ENCODE measurements at regions not wholly inside any gene's neighbourhood (a gene's known extent, or its start where the extent isn't known, plus 50 kb on each side); places are given as distances from the start of the nearest gene placed in this dataset.

DNA sequence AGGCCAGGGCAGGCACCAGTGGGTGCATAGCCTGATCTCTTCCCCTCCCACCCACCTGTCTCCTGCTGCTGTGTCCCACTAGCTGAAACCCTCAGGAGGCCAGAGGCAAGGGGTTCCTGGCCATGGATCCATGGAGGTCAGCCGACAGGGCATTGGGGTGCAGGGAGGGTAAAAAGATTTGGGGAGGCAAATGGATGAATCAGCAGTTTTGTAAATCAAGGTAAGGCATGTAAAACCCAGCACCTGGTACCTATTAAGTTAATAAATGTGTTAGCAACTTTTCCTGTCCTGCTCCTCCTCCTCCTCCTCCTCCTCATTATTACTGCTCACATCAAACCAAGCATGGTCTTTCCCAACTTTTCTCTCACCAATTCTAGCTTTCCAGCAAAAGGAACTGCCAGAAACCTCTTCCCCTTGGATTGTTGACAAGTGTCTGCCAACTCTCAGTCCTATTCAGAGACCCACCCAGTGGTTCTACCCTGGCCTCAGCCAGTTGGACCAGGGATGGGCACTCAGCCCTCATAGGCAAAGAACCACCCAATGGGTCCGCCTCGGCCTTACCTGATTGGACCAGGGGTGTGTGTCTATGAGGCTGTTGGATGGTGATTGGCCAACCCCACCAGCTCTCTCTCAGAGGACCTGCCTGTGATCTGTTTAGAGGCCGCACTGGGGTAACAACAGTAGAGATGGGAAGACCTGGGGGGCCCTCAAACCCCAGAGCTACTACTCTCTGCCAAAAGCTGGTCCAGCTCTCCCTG lies 155.7 kb upstream of the GSC start (continued):
- TF ChIP-seq, protein P1, sequence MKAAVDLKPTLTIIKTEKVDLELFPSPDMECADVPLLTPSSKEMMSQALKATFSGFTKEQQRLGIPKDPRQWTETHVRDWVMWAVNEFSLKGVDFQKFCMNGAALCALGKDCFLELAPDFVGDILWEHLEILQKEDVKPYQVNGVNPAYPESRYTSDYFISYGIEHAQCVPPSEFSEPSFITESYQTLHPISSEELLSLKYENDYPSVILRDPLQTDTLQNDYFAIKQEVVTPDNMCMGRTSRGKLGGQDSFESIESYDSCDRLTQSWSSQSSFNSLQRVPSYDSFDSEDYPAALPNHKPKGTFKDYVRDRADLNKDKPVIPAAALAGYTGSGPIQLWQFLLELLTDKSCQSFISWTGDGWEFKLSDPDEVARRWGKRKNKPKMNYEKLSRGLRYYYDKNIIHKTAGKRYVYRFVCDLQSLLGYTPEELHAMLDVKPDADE (IDR thresholded peaks at IDR 0.05) = no peak
- TF ChIP-seq ZNF331 (CRISPR knock-in tag; IDR thresholded peaks at IDR 0.05; ENCODE audit: low read depth) (no peak), NANOG (IDR thresholded peaks at IDR 0.05; ENCODE audit: borderline replicate concordance) (no peak)

DNA sequence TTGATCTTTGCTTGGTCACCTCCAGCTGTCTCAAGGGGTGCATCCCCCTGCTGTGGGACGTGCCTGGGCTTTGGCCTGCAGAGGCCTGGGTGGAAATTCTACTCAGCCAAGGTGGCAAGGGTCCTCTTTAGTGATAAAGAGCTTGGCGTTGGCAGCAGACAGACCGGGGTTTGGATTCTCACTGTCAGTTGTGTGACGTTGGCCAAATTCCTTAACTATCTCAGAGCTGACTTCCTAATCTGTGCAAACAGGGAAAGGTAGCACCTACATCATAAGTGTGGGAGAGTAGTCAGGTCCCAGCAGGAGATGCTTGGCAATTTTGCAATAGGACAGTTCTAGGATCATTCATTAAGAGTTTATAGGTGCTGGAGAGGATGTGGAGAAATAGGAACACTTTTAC lies 154.3 kb upstream of the GSC start:
- H3K36me3 Mint-ChIP-seq (ENCODE audit: low read depth) = no peaks in the 10 kb centered on the region

DNA sequence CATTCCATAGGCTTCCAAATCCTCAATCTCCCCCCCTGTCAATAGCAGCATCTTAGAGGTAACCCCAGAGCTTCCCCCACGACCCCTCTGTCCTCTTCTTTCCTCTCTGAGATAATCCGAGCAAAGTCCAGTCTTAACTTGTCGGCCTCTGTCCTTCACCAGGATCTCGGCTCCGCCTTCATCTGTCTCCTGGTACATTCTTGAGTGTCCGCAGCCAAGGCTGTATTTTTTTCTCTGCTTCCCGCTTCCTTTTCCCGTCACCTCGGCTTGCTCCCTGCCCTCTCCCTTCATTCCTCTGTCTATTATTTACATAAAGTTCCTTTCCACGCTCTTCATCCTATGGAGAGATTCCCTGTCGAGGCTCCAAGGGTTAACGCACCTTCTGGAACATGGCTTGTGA lies 153.9 kb upstream of the GSC start:
- H3K4me3 ChIP-seq = no peak overlapping the region
- H4K20me1 ChIP-seq (replicated peaks; ENCODE audit: insufficient read depth) = no peaks in the 10 kb centered on the region
- TF ChIP-seq, protein P1 (IDR thresholded peaks at IDR 0.05) = no peak
- TF ChIP-seq POLR2AphosphoS5 (IDR thresholded peaks at IDR 0.05; ENCODE audit: low read depth) = no peak
- TF ChIP-seq ZNF114 (CRISPR knock-in tag; IDR thresholded peaks at IDR 0.05) = no peak
- TF ChIP-seq CREB1 (CRISPR knock-in tag; IDR thresholded peaks at IDR 0.05; ENCODE audit: low read depth) = no peak
- no peak overlapping the region for H3K4me2 ChIP-seq
- H2AFZ ChIP-seq = no peak overlapping the region
- Mint-ChIP-seq H3K27me3 (ENCODE audit: insufficient read depth, low read depth, poor library complexity) (no peaks in the 10 kb centered on the region), H3K27ac (no peak overlapping the region), H3K9me3 (no peaks in the 10 kb centered on the region), H3K4me3 (no peak overlapping the region), H3K4me1 (no peaks in the 10 kb centered on the region), H3K36me3 (ENCODE audit: low read depth) (no peaks in the 10 kb centered on the region)
- H3K27me3 ChIP-seq (ENCODE audit: insufficient read depth) = no peaks in the 10 kb centered on the region
- H3K27ac ChIP-seq (ENCODE audit: low read depth) = no peak overlapping the region
- ATAC-seq (no peak), DNase-seq (ENCODE audit: low spot score) (no peak)
- H3F3A ChIP-seq (replicated peaks; ENCODE audit: low read depth) = no peaks in the 10 kb centered on the region
- H3K36me3 ChIP-seq (ENCODE audit: insufficient read depth) = no peaks in the 10 kb centered on the region
- no peaks in the 10 kb centered on the region for H3K9me2 ChIP-seq (ENCODE audit: insufficient read depth)
- H3K4me1 ChIP-seq (ENCODE audit: insufficient read depth) = no peaks in the 10 kb centered on the region
- no peaks in the 10 kb centered on the region for H3K79me2 ChIP-seq (replicated peaks; ENCODE audit: insufficient read depth)

More for the DNA sequence above, 154.3 kb upstream of the GSC start:
- Histone ChIP-seq H3K79me2 (replicated peaks; ENCODE audit: insufficient read depth) (no peaks in the 10 kb centered on the region), H3K27ac (ENCODE audit: low read depth) (no peak overlapping the region), H3K4me1 (ENCODE audit: insufficient read depth) (no peaks in the 10 kb centered on the region), H3K9me2 (ENCODE audit: insufficient read depth) (no peaks in the 10 kb centered on the region), H2AFZ (no peak overlapping the region), H3K4me3 (no peak overlapping the region), H3K4me2 (no peak overlapping the region), H3K27me3 (ENCODE audit: insufficient read depth) (no peaks in the 10 kb centered on the region), H3K36me3 (ENCODE audit: insufficient read depth) (no peaks in the 10 kb centered on the region), H3F3A (replicated peaks; ENCODE audit: low read depth) (no peaks in the 10 kb centered on the region), H4K20me1 (replicated peaks; ENCODE audit: insufficient read depth) (no peaks in the 10 kb centered on the region)
- no peak overlapping the region for H3K27ac Mint-ChIP-seq
- no peaks in the 10 kb centered on the region for H3K27me3 Mint-ChIP-seq (ENCODE audit: insufficient read depth, low read depth, poor library complexity)
- H3K4me1 Mint-ChIP-seq = no peaks in the 10 kb centered on the region
- H3K9me3 Mint-ChIP-seq = no peaks in the 10 kb centered on the region
- ATAC-seq = no peak
- no peak for DNase-seq (ENCODE audit: low spot score)
- no peak for TF ChIP-seq ZNF331 (CRISPR knock-in tag; IDR thresholded peaks at IDR 0.05; ENCODE audit: low read depth)
- no peak overlapping the region for H3K4me3 Mint-ChIP-seq
